IMR-90 (cell line): ENCODE measurements at regions not wholly inside any gene's neighbourhood (a gene's known extent, or its start where the extent isn't known, plus 50 kb on each side); places are given as distances from the start of the nearest gene placed in this dataset.

Experiments used
- BHLHE40 ChIP-seq: fragments of 150-350 bp; IDR thresholded peaks from 2 replicates; pipeline ENCODE4 v1.6.1; 2016; ENCODE audit warnings: mild to moderate bottlenecking, low read depth, low read length
- FOS ChIP-seq: fragments of 150-350 bp; IDR thresholded peaks from 2 replicates; pipeline ENCODE4 v1.6.1; 2016; ENCODE audit warnings: low read depth, low read length
- MAZ ChIP-seq: IDR thresholded peaks from 2 replicates; pipeline ENCODE4 v1.6.1; 2012; ENCODE audit warnings: low read depth, mild to moderate bottlenecking, low read length, improper control_type of control experiment, moderate library complexity, borderline replicate concordance
- MXI1 ChIP-seq: IDR thresholded peaks from 2 replicates; pipeline ENCODE4 v1.6.1; 2012; ENCODE audit warnings: low read depth, mild to moderate bottlenecking, low read length, moderate library complexity, borderline replicate concordance
- POLR2A ChIP-seq: IDR thresholded peaks from 2 replicates; pipeline ENCODE4 v1.6.1; 2012; ENCODE audit warnings: mild to moderate bottlenecking, low read depth, low read length
- RAD21 ChIP-seq: IDR thresholded peaks from 2 replicates; pipeline ENCODE4 v1.6.1; 2012; ENCODE audit warnings: low read length, improper control_type of control experiment
- RCOR1 ChIP-seq: IDR thresholded peaks from 2 replicates; pipeline ENCODE4 v1.6.1; 2012; ENCODE audit warnings: mild to moderate bottlenecking, low read length, improper control_type of control experiment; ENCODE audit not compliant: insufficient replicate concordance
- RFX5 ChIP-seq: IDR thresholded peaks from 2 replicates; pipeline ENCODE4 v1.8.0; 2012; ENCODE audit warnings: low read depth, mild to moderate bottlenecking, low read length, moderate library complexity
- SMC3 ChIP-seq: fragments of 150-350 bp; IDR thresholded peaks from 2 replicates; pipeline ENCODE4 v1.6.1; 2016; ENCODE audit warnings: low read depth, mild to moderate bottlenecking, antibody characterized with exemption, low read length, moderate library complexity
- TF ChIP-seq, protein P1 (sequence below): conservative IDR thresholded peaks from 2 replicates; pipeline ENCODE4 v1.5.1; 2012; ENCODE audit warnings: mild to moderate bottlenecking, low read depth, low read length, improper control_type of control experiment
- TF ChIP-seq, protein P2 (sequence below): fragments of 150-350 bp; IDR thresholded peaks from 2 replicates; pipeline ENCODE4 v1.6.1; 2017; ENCODE audit warnings: mild to moderate bottlenecking, antibody characterized with exemption, low read length, low read depth
- TF ChIP-seq, protein P3 (sequence below): fragments of 150-350 bp; IDR thresholded peaks from 2 replicates; pipeline ENCODE4 v1.6.1; 2016; ENCODE audit warnings: low read depth, mild to moderate bottlenecking, low read length, moderate library complexity, borderline replicate concordance

DNA sequence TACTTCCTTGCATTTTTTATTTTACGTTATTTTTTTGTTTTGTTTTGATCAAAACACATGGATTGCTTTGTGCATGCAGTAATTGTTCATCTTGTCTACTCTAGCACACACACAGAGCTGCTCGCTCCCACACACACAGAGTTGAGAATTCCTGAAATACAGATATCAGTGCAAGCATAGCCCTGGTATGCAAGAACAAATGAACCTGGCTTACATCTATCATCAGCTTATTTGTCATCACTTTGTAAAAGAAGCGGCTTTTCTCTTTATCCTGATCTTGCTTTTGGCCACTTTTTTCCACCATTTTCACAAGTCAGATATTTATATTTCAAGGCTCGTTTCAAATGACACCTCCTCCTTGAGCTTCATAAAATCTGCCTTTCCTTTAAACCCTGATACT is 1435.7 kb downstream of the MAT2B start:
- TF ChIP-seq, protein P1, sequence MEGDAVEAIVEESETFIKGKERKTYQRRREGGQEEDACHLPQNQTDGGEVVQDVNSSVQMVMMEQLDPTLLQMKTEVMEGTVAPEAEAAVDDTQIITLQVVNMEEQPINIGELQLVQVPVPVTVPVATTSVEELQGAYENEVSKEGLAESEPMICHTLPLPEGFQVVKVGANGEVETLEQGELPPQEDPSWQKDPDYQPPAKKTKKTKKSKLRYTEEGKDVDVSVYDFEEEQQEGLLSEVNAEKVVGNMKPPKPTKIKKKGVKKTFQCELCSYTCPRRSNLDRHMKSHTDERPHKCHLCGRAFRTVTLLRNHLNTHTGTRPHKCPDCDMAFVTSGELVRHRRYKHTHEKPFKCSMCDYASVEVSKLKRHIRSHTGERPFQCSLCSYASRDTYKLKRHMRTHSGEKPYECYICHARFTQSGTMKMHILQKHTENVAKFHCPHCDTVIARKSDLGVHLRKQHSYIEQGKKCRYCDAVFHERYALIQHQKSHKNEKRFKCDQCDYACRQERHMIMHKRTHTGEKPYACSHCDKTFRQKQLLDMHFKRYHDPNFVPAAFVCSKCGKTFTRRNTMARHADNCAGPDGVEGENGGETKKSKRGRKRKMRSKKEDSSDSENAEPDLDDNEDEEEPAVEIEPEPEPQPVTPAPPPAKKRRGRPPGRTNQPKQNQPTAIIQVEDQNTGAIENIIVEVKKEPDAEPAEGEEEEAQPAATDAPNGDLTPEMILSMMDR, result no peak
- TF ChIP-seq POLR2A (no peak), SMC3 (no peak), RFX5 (no peak), MAZ (no peak), MXI1 (no peak), BHLHE40 (no peak), RAD21 (no peak), FOS (no peak), RCOR1 (no peak)
- TF ChIP-seq, protein P2, sequence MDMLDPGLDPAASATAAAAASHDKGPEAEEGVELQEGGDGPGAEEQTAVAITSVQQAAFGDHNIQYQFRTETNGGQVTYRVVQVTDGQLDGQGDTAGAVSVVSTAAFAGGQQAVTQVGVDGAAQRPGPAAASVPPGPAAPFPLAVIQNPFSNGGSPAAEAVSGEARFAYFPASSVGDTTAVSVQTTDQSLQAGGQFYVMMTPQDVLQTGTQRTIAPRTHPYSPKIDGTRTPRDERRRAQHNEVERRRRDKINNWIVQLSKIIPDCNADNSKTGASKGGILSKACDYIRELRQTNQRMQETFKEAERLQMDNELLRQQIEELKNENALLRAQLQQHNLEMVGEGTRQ, result no peak
- TF ChIP-seq, protein P3, sequence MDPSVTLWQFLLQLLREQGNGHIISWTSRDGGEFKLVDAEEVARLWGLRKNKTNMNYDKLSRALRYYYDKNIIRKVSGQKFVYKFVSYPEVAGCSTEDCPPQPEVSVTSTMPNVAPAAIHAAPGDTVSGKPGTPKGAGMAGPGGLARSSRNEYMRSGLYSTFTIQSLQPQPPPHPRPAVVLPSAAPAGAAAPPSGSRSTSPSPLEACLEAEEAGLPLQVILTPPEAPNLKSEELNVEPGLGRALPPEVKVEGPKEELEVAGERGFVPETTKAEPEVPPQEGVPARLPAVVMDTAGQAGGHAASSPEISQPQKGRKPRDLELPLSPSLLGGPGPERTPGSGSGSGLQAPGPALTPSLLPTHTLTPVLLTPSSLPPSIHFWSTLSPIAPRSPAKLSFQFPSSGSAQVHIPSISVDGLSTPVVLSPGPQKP, result no peak
